HUES6 (cell line): ENCODE measurements at regions not wholly inside any gene's neighbourhood (a gene's known extent, or its start where the extent isn't known, plus 50 kb on each side); places are given as distances from the start of the nearest gene placed in this dataset.
"Not testable (repeated sequence)": the region's sequence is repeated elsewhere in the genome, so short reads cannot be mapped to it uniquely, and the experiment has no call there.

Experiments used
- H3K27ac ChIP-seq: 2 replicates; pipeline ENCODE4 v1.7.0; 2013; ENCODE audit warnings: low read depth, mild to moderate bottlenecking, low read length, inconsistent platforms
- H3K27me3 ChIP-seq: 2 replicates; pipeline ENCODE4 v1.6.1; 2013; ENCODE audit warnings: low read length; ENCODE audit not compliant: control insufficient read depth, insufficient read depth
- H3K36me3 ChIP-seq: 2 replicates; pipeline ENCODE4 v1.6.1; 2013; ENCODE audit warnings: low read length; ENCODE audit not compliant: control insufficient read depth, insufficient read depth
- H3K4me1 ChIP-seq: 2 replicates; pipeline ENCODE4 v1.6.1; 2013; ENCODE audit warnings: low read length; ENCODE audit not compliant: control insufficient read depth, insufficient read depth
- H3K4me3 ChIP-seq: 2 replicates; pipeline ENCODE4 v1.5.1; 2013; ENCODE audit warnings: low read depth, low read length
- H3K9ac ChIP-seq: one replicate; pipeline ENCODE4 v1.6.1; 2013; ENCODE audit warnings: mild to moderate bottlenecking, low read length
- H3K9me3 ChIP-seq: 2 replicates; pipeline ENCODE4 v1.6.1; 2013; ENCODE audit warnings: low read depth, low read length; ENCODE audit not compliant: control insufficient read depth, insufficient read depth

GRCh38 chr12:19666070-19666469 is 226.8 kb downstream of the AEBP2 start:
- H3K9me3 ChIP-seq: no peaks in the 10 kb centered on the region
- H3K4me3 ChIP-seq: no peak overlapping the region
- H3K27ac ChIP-seq: no peak overlapping the region
- no peak overlapping the region for H3K9ac ChIP-seq
- H3K4me1 ChIP-seq: no peaks in the 10 kb centered on the region
- H3K27me3 ChIP-seq: no peaks in the 10 kb centered on the region
- no peaks in the 10 kb centered on the region for H3K36me3 ChIP-seq

- Histone ChIP-seq H3K9me3 (no peaks in the 10 kb centered on the region), H3K36me3 (no peaks in the 10 kb centered on the region), H3K4me1 (no peaks in the 10 kb centered on the region)
Observed at GRCh38 chr12:19669793-19670192, 230.5 kb downstream of the AEBP2 start.

GRCh38 chr12:19671695-19672094 is 232.4 kb downstream of the AEBP2 start:
- Histone ChIP-seq H3K36me3 (no peaks in the 10 kb centered on the region), H3K9me3 (no peaks in the 10 kb centered on the region)

More at GRCh38 chr12:19669793-19670192, 230.5 kb downstream of the AEBP2 start:
- no peak overlapping the region for H3K9ac ChIP-seq
- no peaks in the 10 kb centered on the region for H3K27me3 ChIP-seq
- H3K27ac ChIP-seq: no peak overlapping the region
- H3K4me3 ChIP-seq: no peak overlapping the region

GRCh38 chr12:19674437-19674836 is 235.1 kb downstream of the AEBP2 start:
- no peaks in the 10 kb centered on the region for H3K27me3 ChIP-seq
- no peak overlapping the region for H3K4me3 ChIP-seq
- H3K36me3 ChIP-seq: no peaks in the 10 kb centered on the region
- H3K9ac ChIP-seq: no peak overlapping the region
- no peaks in the 10 kb centered on the region for H3K9me3 ChIP-seq
- H3K27ac ChIP-seq: no peak overlapping the region
- H3K4me1 ChIP-seq: no peaks in the 10 kb centered on the region

More at GRCh38 chr12:19671695-19672094, 232.4 kb downstream of the AEBP2 start:
- Histone ChIP-seq H3K4me1 (no peaks in the 10 kb centered on the region), H3K9ac (no peak overlapping the region), H3K27me3 (no peaks in the 10 kb centered on the region), H3K4me3 (no peak overlapping the region), H3K27ac (no peak overlapping the region)

- H3K9me3 ChIP-seq: no peaks in the 10 kb centered on the region
- H3K36me3 ChIP-seq: no peaks in the 10 kb centered on the region
- no peaks in the 10 kb centered on the region for H3K4me1 ChIP-seq
- no peak overlapping the region for H3K4me3 ChIP-seq
- H3K9ac ChIP-seq: no peak overlapping the region
- no peak overlapping the region for H3K27ac ChIP-seq
- H3K27me3 ChIP-seq: no peaks in the 10 kb centered on the region
Observed at GRCh38 chr12:19675361-19675760, 236.1 kb downstream of the AEBP2 start.

GRCh38 chr12:19678501-19678900 is 239.2 kb downstream of the AEBP2 start:
- not testable (repeated sequence) for H3K27me3 ChIP-seq, H3K4me1 ChIP-seq, H3K27ac ChIP-seq, H3K9me3 ChIP-seq, H3K4me3 ChIP-seq, H3K9ac ChIP-seq, H3K36me3 ChIP-seq

GRCh38 chr12:19681007-19681406 is 241.7 kb downstream of the AEBP2 start:
- Histone ChIP-seq H3K36me3 (no peaks in the 10 kb centered on the region), H3K27ac (no peak overlapping the region), H3K27me3 (no peaks in the 10 kb centered on the region), H3K4me1 (no peaks in the 10 kb centered on the region), H3K9me3 (no peaks in the 10 kb centered on the region), H3K9ac (no peak overlapping the region), H3K4me3 (no peak overlapping the region)

GRCh38 chr12:19683178-19683927 is 244.1 kb downstream of the AEBP2 start:
- no peak overlapping the region for H3K4me3 ChIP-seq
- H3K4me1 ChIP-seq: no peaks in the 10 kb centered on the region
- no peak overlapping the region for H3K9ac ChIP-seq
- no peaks in the 10 kb centered on the region for H3K9me3 ChIP-seq
- H3K36me3 ChIP-seq: no peaks in the 10 kb centered on the region
- H3K27me3 ChIP-seq: no peaks in the 10 kb centered on the region
- H3K27ac ChIP-seq: no peak overlapping the region

- H3K27ac ChIP-seq: no peak overlapping the region
Observed at GRCh38 chr12:19687371-19687770, 248.1 kb downstream of the AEBP2 start.

GRCh38 chr12:19688532-19688931 is 249.2 kb downstream of the AEBP2 start:
- Histone ChIP-seq H3K27ac (no peak overlapping the region), H3K36me3 (no peaks in the 10 kb centered on the region), H3K9ac (no peak overlapping the region), H3K27me3 (no peaks in the 10 kb centered on the region), H3K4me3 (no peak overlapping the region), H3K9me3 (no peaks in the 10 kb centered on the region), H3K4me1 (no peaks in the 10 kb centered on the region)

More at GRCh38 chr12:19687371-19687770, 248.1 kb downstream of the AEBP2 start:
- Histone ChIP-seq H3K9ac (no peak overlapping the region), H3K36me3 (no peaks in the 10 kb centered on the region), H3K9me3 (no peaks in the 10 kb centered on the region), H3K4me1 (no peaks in the 10 kb centered on the region), H3K4me3 (no peak overlapping the region), H3K27me3 (no peaks in the 10 kb centered on the region)

- Histone ChIP-seq H3K27ac (no peak overlapping the region), H3K27me3 (no peaks in the 10 kb centered on the region), H3K4me1 (no peaks in the 10 kb centered on the region), H3K36me3 (no peaks in the 10 kb centered on the region), H3K9me3 (no peaks in the 10 kb centered on the region), H3K9ac (no peak overlapping the region), H3K4me3 (no peak overlapping the region)
Observed at GRCh38 chr12:19689226-19689625, 249.9 kb downstream of the AEBP2 start.
